ENCODE measurements at regions not wholly inside any gene's neighbourhood (a gene's known extent, or its start where the extent isn't known, plus 50 kb on each side); places are given as distances from the start of the nearest gene placed in this dataset.
"Not testable (repeated sequence)": the region's sequence is repeated elsewhere in the genome, so short reads cannot be mapped to it uniquely, and the experiment has no call there.

DNA sequence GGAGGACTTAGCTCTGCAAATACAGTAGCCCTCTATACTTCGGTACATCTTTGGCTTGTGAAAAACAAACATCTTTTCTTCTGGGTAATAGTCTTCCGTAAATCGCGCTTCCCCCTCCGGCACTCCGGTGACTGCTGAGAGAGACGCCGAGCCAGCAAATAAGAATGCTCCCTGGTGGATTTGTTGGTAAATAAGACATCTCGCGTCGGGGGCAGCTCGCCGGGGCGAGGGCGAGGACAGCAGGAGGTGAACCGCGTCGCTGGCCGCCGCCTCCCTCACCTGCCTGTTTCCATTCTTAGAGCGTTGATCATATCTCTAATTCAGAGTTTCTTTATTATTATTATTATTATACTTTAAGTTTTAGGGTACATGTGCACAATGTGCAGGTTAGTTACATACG is 117.6 kb downstream of the PMAIP1 start:
- Mint-ChIP-seq H3K4me3 (no peak overlapping the region), H3K9me3 (no peaks in the 10 kb centered on the region), H3K27me3 (peaks cover 29% of the 10 kb centered on the region), H3K27ac (ENCODE audit: low read depth) (no peak overlapping the region), H3K4me1 (no peaks in the 10 kb centered on the region), H3K36me3 (ENCODE audit: insufficient read depth) (no peaks in the 10 kb centered on the region)
- no peak for ATAC-seq (replicated peaks; ENCODE audit: extremely low read depth, poor library complexity, severe bottlenecking)
- DNase-seq (ENCODE audit: low spot score in 2 of 2): no peak

DNA sequence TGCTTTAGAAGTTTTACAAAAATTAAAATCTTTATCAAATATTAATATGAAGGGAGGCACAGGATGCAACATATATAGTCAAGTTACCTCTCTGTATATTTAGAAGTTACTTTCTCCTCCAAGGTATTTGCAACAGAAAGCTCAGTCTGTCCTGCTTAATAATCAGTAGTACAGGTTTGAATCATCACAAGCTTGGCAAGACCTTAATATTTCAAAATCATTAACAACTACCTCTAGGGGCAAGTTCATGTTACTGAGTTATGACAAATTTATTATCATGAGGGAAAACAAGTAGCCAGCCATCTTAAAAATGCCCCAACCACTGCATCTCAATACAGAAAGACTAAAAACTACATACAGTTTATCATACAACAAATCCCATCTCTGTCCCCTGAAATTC is 116.0 kb downstream of the PMAIP1 start:
- H3K27ac Mint-ChIP-seq (ENCODE audit: low read depth); H3K4me3 Mint-ChIP-seq; DNase-seq (ENCODE audit: low spot score in 2 of 2); ATAC-seq (replicated peaks; ENCODE audit: extremely low read depth, poor library complexity, severe bottlenecking); H3K4me1 Mint-ChIP-seq; H3K9me3 Mint-ChIP-seq; H3K36me3 Mint-ChIP-seq (ENCODE audit: insufficient read depth): not testable (repeated sequence)
- H3K27me3 Mint-ChIP-seq: peaks cover 25% of the 10 kb centered on the region

GRCh38 chr18:60013148-60013547 is 113.4 kb downstream of the PMAIP1 start:
- peaks cover 42% of the 10 kb centered on the region for H3K27me3 Mint-ChIP-seq
- not testable (repeated sequence) for H3K4me3 Mint-ChIP-seq; H3K36me3 Mint-ChIP-seq (ENCODE audit: insufficient read depth); H3K4me1 Mint-ChIP-seq; H3K27ac Mint-ChIP-seq (ENCODE audit: low read depth); DNase-seq (ENCODE audit: low spot score in 2 of 2); ATAC-seq (replicated peaks; ENCODE audit: extremely low read depth, poor library complexity, severe bottlenecking); H3K9me3 Mint-ChIP-seq

- H3K4me3 Mint-ChIP-seq: no peak overlapping the region
- no peaks in the 10 kb centered on the region for H3K36me3 Mint-ChIP-seq (ENCODE audit: insufficient read depth)
- H3K27ac Mint-ChIP-seq (ENCODE audit: low read depth): no peak overlapping the region
- no peak for ATAC-seq (replicated peaks; ENCODE audit: extremely low read depth, poor library complexity, severe bottlenecking)
- no peaks in the 10 kb centered on the region for H3K9me3 Mint-ChIP-seq
- H3K27me3 Mint-ChIP-seq: peaks cover 52% of the 10 kb centered on the region
- DNase-seq (ENCODE audit: low spot score in 2 of 2): no peak
- H3K4me1 Mint-ChIP-seq: no peaks in the 10 kb centered on the region
These were observed 111.2 kb downstream of the PMAIP1 start for GRCh38 chr18:60010984-60011383.

DNA sequence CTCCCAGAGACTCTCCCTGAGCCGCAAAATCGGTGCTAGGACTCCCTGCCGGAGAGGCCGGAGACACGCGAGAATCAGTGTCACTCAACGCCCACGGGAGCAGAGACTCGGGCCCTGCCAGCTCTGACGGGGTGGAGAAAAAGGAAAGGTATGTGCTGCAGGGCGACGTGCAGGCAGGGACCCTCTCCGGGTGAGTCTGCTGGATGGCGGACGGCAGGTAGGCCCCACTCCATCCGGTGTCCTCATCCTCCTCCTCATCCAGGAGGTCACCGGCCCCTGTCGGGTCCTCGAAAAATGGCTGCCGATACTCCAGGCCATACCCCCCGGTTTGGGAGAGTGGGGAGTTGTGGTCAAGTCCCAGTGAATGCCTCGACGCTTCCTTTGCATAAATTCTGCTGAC is 110.7 kb downstream of the PMAIP1 start:
- Mint-ChIP-seq H3K4me1 (no peaks in the 10 kb centered on the region), H3K27me3 (peaks cover 57% of the 10 kb centered on the region), H3K27ac (ENCODE audit: low read depth) (no peak overlapping the region), H3K4me3 (no peak overlapping the region), H3K36me3 (ENCODE audit: insufficient read depth) (no peaks in the 10 kb centered on the region), H3K9me3 (no peaks in the 10 kb centered on the region)
- no peak for DNase-seq (ENCODE audit: low spot score in 2 of 2)
- ATAC-seq (replicated peaks; ENCODE audit: extremely low read depth, poor library complexity, severe bottlenecking): no peak

GRCh38 chr18:60007661-60008060 is 107.9 kb downstream of the PMAIP1 start:
- no peak for DNase-seq (ENCODE audit: low spot score in 2 of 2)
- Mint-ChIP-seq H3K36me3 (ENCODE audit: insufficient read depth) (no peaks in the 10 kb centered on the region), H3K4me1 (no peaks in the 10 kb centered on the region), H3K27ac (ENCODE audit: low read depth) (no peak overlapping the region), H3K27me3 (peaks cover 59% of the 10 kb centered on the region), H3K9me3 (no peaks in the 10 kb centered on the region), H3K4me3 (no peak overlapping the region)
- ATAC-seq (replicated peaks; ENCODE audit: extremely low read depth, poor library complexity, severe bottlenecking): no peak

- Mint-ChIP-seq H3K4me3 (no peak overlapping the region), H3K36me3 (ENCODE audit: insufficient read depth) (no peaks in the 10 kb centered on the region), H3K27ac (ENCODE audit: low read depth) (no peak overlapping the region), H3K9me3 (no peaks in the 10 kb centered on the region), H3K4me1 (no peaks in the 10 kb centered on the region), H3K27me3 (peaks cover 77% of the 10 kb centered on the region)
- ATAC-seq (replicated peaks; ENCODE audit: extremely low read depth, poor library complexity, severe bottlenecking) (no peak), DNase-seq (ENCODE audit: low spot score in 2 of 2) (no peak)
These were observed 103.9 kb downstream of the PMAIP1 start for GRCh38 chr18:60003610-60004185.

- no peaks in the 10 kb centered on the region for H3K4me1 Mint-ChIP-seq
- ATAC-seq (replicated peaks; ENCODE audit: extremely low read depth, poor library complexity, severe bottlenecking) (no peak), DNase-seq (ENCODE audit: low spot score in 2 of 2) (no peak)
- no peak overlapping the region for H3K27ac Mint-ChIP-seq (ENCODE audit: low read depth)
- H3K36me3 Mint-ChIP-seq (ENCODE audit: insufficient read depth): peaks cover 3% of the 10 kb centered on the region
- no peaks in the 10 kb centered on the region for H3K9me3 Mint-ChIP-seq
- H3K4me3 Mint-ChIP-seq: no peak overlapping the region
- H3K27me3 Mint-ChIP-seq: peaks cover 62% of the 10 kb centered on the region
These were observed 96.7 kb downstream of the PMAIP1 start for GRCh38 chr18:59996370-59996966.

DNA sequence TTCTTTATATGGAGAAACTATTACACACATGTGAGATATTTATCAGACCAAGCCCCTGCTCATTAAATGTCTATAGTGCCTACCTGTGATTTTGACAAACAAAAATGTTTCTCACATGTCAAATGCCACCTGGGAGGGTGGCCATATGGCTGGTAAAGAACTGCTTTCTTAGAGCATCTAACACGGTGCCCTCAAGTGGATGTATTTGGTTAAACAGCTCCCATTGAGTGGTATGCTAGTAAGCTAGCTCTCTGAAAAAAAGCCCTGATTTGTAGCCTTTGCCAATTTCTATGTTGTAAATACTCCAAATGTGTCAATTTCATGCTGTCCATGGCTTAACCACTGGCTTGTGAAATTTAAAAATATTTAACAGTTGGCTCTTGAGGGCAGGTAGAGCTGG is 94.6 kb downstream of the PMAIP1 start:
- DNase-seq (ENCODE audit: low spot score in 2 of 2): no peak
- Mint-ChIP-seq H3K36me3 (ENCODE audit: insufficient read depth) (peaks cover 3% of the 10 kb centered on the region), H3K4me1 (no peaks in the 10 kb centered on the region), H3K27me3 (peaks cover 58% of the 10 kb centered on the region), H3K9me3 (no peaks in the 10 kb centered on the region), H3K4me3 (no peak overlapping the region), H3K27ac (ENCODE audit: low read depth) (no peak overlapping the region)
- ATAC-seq (replicated peaks; ENCODE audit: extremely low read depth, poor library complexity, severe bottlenecking): no peak

DNA sequence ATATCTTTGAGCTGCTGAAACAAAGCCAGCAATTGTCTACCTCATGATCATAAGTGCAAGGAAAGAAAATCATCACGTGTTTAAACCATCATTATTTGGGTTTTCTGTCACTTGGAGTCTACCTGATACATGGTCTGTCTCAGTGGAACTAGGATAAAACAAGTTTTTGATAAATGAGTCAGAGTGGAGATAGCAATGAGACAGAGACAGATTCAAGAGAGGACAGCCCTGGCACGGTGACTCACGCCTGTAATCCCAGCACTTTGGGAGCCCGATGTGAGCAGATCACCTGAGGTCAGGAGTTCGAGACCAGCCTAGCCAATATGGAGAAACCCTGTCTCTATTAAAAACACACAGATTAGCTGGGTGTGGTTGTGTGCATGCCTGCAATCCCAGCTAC is 93.8 kb downstream of the PMAIP1 start:
- Mint-ChIP-seq H3K36me3 (ENCODE audit: insufficient read depth) (peaks cover 3% of the 10 kb centered on the region), H3K27ac (ENCODE audit: low read depth) (no peak overlapping the region), H3K9me3 (no peaks in the 10 kb centered on the region), H3K27me3 (peaks cover 54% of the 10 kb centered on the region), H3K4me3 (no peak overlapping the region), H3K4me1 (no peaks in the 10 kb centered on the region)
- ATAC-seq (replicated peaks; ENCODE audit: extremely low read depth, poor library complexity, severe bottlenecking) (no peak), DNase-seq (ENCODE audit: low spot score in 2 of 2) (no peak)

- peaks cover 40% of the 10 kb centered on the region for H3K27me3 Mint-ChIP-seq
- DNase-seq (ENCODE audit: low spot score in 2 of 2) (no peak), ATAC-seq (replicated peaks; ENCODE audit: extremely low read depth, poor library complexity, severe bottlenecking) (no peak)
- H3K36me3 Mint-ChIP-seq (ENCODE audit: insufficient read depth): no peaks in the 10 kb centered on the region
- no peak overlapping the region for H3K4me3 Mint-ChIP-seq
- no peaks in the 10 kb centered on the region for H3K9me3 Mint-ChIP-seq
- H3K4me1 Mint-ChIP-seq: no peaks in the 10 kb centered on the region
- no peak overlapping the region for H3K27ac Mint-ChIP-seq (ENCODE audit: low read depth)
These were observed 90.5 kb downstream of the PMAIP1 start for GRCh38 chr18:59990121-59990823.

GRCh38 chr18:59988098-59988706 is 88.4 kb downstream of the PMAIP1 start:
- Mint-ChIP-seq H3K4me3 (no peak overlapping the region), H3K27ac (ENCODE audit: low read depth) (no peak overlapping the region), H3K4me1 (no peaks in the 10 kb centered on the region), H3K36me3 (ENCODE audit: insufficient read depth) (no peaks in the 10 kb centered on the region), H3K27me3 (peaks cover 35% of the 10 kb centered on the region), H3K9me3 (no peaks in the 10 kb centered on the region)
- ATAC-seq (replicated peaks; ENCODE audit: extremely low read depth, poor library complexity, severe bottlenecking) (no peak), DNase-seq (ENCODE audit: low spot score in 2 of 2) (no peak)

GRCh38 chr18:59987102-59987501 is 87.3 kb downstream of the PMAIP1 start:
- ATAC-seq (replicated peaks; ENCODE audit: extremely low read depth, poor library complexity, severe bottlenecking) (no peak), DNase-seq (ENCODE audit: low spot score in 2 of 2) (no peak)
- Mint-ChIP-seq H3K4me1 (no peaks in the 10 kb centered on the region), H3K27me3 (peaks cover 24% of the 10 kb centered on the region), H3K27ac (ENCODE audit: low read depth) (no peak overlapping the region), H3K36me3 (ENCODE audit: insufficient read depth) (no peaks in the 10 kb centered on the region), H3K4me3 (no peak overlapping the region), H3K9me3 (no peaks in the 10 kb centered on the region)
